NK-92 treated with Interleukin-12 subunit alpha and Interleukin-12 subunit beta, amount 100 ng/mL, for 24 hours (cell line): ENCODE measurements at regions not wholly inside any gene's neighbourhood (a gene's known extent, or its start where the extent isn't known, plus 50 kb on each side); places are given as distances from the start of the nearest gene placed in this dataset.
"Not testable (repeated sequence)": the region's sequence is repeated elsewhere in the genome, so short reads cannot be mapped to it uniquely, and the experiment has no call there.

ENCODE experiments used
- DNase-seq: peaks from one replicate; lab custom pipeline; 2025; lab: John Stamatoyannopoulos, UW

- DNase-seq: not testable (repeated sequence)
Observed at GRCh38 chr16:29160171-29160570, 175.3 kb downstream of the LAT start.

DNA sequence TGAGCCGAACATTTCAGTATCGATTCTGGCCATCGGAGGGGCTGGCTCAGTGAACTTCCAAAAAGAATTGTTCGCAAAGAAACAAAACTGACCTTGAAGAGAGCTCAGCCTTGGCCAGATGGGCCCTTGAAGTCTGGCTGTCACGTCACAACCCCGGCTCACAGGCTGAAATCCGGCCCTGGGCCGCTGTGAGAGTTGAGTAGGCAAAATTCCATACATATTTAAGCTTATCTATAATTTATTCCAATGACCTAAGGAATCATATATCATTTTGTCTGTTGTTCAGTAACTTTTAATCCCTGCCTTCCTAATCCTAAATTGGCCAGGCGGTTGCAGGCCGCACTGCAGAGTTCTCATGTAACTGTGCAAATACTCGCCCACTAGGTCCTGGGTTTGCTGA lies 174.8 kb downstream of the LAT start:
- DNase-seq: not testable (repeated sequence)

DNA sequence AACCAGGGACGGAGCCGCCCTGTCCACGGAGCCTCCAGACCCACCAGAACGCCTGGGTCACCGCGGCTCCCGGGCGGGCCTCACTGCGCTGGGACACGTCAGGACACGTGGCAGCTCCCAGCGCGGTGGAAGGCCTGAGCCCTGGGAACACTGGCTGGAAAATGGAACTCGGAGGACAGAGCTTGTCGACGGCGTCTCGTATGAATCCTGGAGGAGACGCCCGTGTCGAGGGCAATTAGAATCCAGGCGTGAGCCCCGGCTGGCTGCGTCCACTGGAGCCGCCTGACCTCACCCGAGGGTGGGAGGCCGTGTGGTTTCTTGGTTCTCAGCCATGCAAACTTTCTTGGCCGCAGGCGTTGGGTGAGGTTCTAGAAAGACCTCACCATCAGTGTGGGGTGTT lies 173.9 kb downstream of the LAT start:
- no peak for DNase-seq

GRCh38 chr16:29158031-29158784 lies 173.4 kb downstream of the LAT start:
- not testable (repeated sequence) for DNase-seq

- not testable (repeated sequence) for DNase-seq
Observed at GRCh38 chr16:29157051-29157923, 172.4 kb downstream of the LAT start.

- DNase-seq: no peak
Observed at GRCh38 chr16:29156511-29156910, 171.7 kb downstream of the LAT start.

DNA sequence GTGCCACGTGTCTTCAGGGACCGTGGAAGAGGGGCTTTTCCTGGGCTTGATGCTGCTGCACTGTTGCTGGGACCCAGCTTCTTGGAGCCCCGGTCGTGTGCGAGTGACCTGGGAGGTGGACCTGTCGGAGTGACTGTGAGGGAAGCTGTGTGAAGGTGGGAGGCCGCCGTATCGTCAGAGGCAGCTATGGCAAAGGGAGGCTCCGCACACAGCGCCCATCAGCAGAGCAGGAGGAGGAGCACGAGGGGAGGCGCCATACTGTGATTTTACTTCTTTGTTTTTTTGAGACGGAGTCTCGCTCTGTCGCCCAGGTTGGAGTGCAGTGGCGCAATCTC lies 171.0 kb downstream of the LAT start:
- not testable (repeated sequence) for DNase-seq

- DNase-seq: not testable (repeated sequence)
Observed at GRCh38 chr16:29155131-29155865, 170.4 kb downstream of the LAT start.

DNA sequence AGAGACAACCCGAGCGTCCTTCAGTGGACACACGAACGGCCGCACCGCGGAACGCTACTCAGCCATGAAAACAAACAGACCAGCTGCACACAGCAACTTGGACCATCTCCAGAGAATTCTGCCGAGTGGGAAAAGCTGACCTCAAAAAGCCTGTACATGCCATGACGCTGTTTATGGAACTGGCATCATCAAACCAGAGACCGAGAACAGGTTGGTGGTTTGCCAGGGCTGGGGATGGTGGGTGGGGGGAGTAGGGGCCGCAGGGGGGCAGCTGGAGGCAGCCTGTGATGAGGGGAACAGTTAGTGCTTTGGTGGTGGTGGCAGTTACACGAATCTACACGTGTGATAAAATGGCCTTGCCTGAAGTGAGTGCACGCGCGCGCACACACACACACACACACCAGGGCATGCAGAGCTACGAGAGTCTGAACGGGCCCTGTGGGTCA lies 169.8 kb downstream of the LAT start:
- DNase-seq: no peak

- DNase-seq: no peak
Observed at GRCh38 chr16:29154088-29154487, 169.2 kb downstream of the LAT start.

GRCh38 chr16:29153307-29153706 lies 168.5 kb downstream of the LAT start:
- DNase-seq: not testable (repeated sequence)

DNA sequence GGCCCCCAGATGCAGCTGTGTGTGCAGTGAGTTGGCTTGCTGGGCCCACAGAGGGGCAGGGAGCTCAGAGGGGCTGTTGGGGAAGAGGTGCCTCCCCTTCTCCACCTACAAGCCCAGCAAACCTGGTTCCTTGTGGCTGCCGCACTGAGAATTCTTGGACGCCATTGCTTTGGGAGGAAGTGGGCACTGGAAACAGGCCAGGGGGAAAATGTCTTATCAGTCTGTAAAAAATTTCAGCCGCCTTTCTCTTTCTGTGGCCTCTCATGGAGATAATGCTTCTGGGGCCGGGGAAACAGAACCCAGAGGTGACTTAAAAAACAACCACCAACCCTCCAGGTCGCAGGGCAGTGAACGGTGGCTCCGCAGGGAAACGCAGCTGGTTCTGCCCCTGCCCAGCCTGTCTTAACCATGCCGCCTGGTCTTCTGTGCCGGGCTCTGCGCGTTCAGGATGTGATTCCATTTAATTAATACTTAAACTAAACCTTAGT lies 167.7 kb downstream of the LAT start:
- DNase-seq: not testable (repeated sequence)

GRCh38 chr16:29151317-29151716 lies 166.5 kb downstream of the LAT start:
- DNase-seq: no peak

DNA sequence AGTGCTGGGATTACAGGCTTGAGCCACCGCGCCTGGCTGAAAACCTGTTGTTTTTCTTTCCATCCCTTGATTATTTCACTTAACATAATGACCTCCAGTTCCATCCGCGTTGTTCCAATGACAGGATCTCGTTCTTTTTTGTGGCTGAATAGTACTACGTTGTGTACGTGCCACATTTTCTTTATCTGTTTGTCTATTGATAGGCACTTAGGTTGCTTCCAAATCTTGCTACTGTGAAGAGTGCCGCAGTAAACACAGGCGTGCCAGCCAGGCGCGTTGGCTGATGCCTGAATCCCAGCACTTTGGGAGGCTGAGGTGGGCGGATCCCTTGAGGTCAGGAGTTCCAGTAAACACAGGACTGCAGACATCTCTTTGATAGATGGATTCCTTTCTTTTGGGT lies 165.1 kb downstream of the LAT start:
- not testable (repeated sequence) for DNase-seq

DNA sequence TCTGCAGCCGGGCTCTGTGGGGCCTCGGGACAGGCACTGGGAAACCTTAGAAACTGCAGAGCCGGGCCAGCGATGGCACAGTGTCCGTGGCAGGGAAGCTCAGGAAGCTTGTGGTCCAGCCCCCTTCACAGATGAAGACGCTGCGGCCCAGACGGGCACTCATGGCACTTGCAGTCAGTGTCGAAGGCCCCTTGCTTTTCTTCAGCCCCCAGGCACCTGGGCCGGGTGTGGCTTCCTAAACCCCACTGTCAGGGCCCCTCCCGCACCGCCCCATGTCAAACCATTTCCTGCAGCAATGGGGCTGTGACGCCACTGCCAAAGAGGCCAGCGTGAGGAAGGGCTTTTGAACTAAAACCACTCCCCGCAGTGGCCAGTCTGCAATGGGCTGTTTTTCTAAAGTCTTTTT lies 164.0 kb downstream of the LAT start:
- no peak for DNase-seq

GRCh38 chr16:29148131-29148691 lies 163.4 kb downstream of the LAT start:
- DNase-seq: no peak

DNA sequence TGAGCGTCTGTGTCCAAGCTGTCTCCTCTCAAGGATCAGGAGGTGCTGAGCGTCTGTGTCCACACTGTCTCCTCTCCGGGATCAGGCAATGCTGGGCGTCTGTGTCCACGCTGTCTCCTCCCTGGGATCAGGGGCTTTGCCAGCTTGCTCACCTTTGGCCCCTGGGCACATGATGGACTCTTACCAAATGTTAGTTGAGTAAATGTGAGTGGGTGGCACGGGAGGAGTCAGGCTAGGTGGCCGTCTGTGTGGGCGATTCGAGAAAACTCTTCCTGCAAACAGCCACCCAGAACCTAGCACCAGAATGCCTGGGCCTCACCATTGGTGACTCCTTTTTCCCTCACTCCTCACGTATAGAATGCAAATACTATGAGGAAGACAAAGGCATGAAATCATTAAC lies 162.9 kb downstream of the LAT start:
- DNase-seq: not testable (repeated sequence)

- DNase-seq: not testable (repeated sequence)
Observed at GRCh38 chr16:29146808-29147643, 162.2 kb downstream of the LAT start.

GRCh38 chr16:29146266-29146665 lies 161.4 kb downstream of the LAT start:
- DNase-seq: no peak

- DNase-seq: not testable (repeated sequence)
Observed at GRCh38 chr16:29145486-29146225, 160.8 kb downstream of the LAT start.
